ENCODE measurements at regions not wholly inside any gene's neighbourhood (a gene's known extent, or its start where the extent isn't known, plus 50 kb on each side); places are given as distances from the start of the nearest gene placed in this dataset.

DNA sequence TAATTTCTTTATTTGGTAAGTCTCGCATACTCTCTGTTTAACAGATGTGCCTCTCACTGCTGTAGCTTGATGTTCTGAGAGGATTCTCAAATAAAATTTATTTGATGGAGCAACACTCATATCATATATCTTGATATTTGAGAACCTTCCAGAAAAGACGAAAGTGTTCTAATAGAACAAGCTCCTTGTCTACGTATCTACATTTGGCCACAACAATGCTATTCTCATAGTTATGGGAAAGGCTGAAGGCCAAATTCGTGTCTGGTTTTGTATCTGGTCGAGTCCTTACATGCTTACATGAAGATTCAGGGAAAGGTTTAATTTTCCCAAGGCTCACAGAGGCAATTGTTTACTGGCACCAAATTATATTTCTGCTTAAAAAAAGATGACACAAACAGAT lies 186.7 kb upstream of the SLC38A2 start:
- no peak overlapping the region for H2BK15ac ChIP-seq (ENCODE audit: low read length)
- no peak overlapping the region for H2BK5ac ChIP-seq (ENCODE audit: low read depth, low read length)
- no peak for FAIRE-seq
- no peaks in the 10 kb centered on the region for H3K23me2 ChIP-seq (ENCODE audit: low read depth, low read length)
- H3K23ac ChIP-seq (ENCODE audit: insufficient read length): no peak overlapping the region
- no peaks in the 10 kb centered on the region for H3K79me1 ChIP-seq (ENCODE audit: low read depth, low read length)
- no peak overlapping the region for H3K18ac ChIP-seq (ENCODE audit: extremely low read depth, low read length)
- H4K5ac ChIP-seq (ENCODE audit: insufficient read length, low read depth, low read length): no peak overlapping the region
- H2BK120ac ChIP-seq (replicated peaks; ENCODE audit: low read depth, low read length): no peak overlapping the region
- H4K8ac ChIP-seq (ENCODE audit: extremely low read depth, insufficient read depth, low read length): no peak overlapping the region
- no peak overlapping the region for H3K56ac ChIP-seq (replicated peaks; ENCODE audit: insufficient read length, low read depth, low read length)
- H3K4ac ChIP-seq (replicated peaks; ENCODE audit: insufficient read length, low read depth, low read length): no peak overlapping the region
- H3K36me3 ChIP-seq (ENCODE audit: control insufficient read depth in 2 of 4, insufficient read depth in 4 of 4, low read length in 3 of 4): no peaks in the 10 kb centered on the region
- TF ChIP-seq SP4 (IDR thresholded peaks at IDR 0.05; ENCODE audit: low read length) (no peak), TAF1 (IDR thresholded peaks at IDR 0.05; ENCODE audit: low read depth, low read length) (no peak), SIX5 (IDR thresholded peaks at IDR 0.05; ENCODE audit: low read depth, low read length) (no peak), E2F6 (IDR thresholded peaks at IDR 0.05) (no peak), NRF1 (IDR thresholded peaks at IDR 0.05; ENCODE audit: low read depth, low read length) (no peak), CBX5 (IDR thresholded peaks at IDR 0.05; ENCODE audit: low read depth, low read length) (no peak), SAP30 (IDR thresholded peaks at IDR 0.05; ENCODE audit: insufficient read depth, insufficient replicate concordance, low read length) (no peak), CHD1 (IDR thresholded peaks at IDR 0.05; ENCODE audit: low read depth, low read length) (no peak), BACH1 (IDR thresholded peaks at IDR 0.05; ENCODE audit: low read length) (no peak), CBX8 (IDR thresholded peaks at IDR 0.05; ENCODE audit: borderline replicate concordance, low read depth, low read length) (no peak), CHD2 (IDR thresholded peaks at IDR 0.05; ENCODE audit: low read length) (no peak), CREB1 (IDR thresholded peaks at IDR 0.05) (no peak)
- TF ChIP-seq, protein P1, sequence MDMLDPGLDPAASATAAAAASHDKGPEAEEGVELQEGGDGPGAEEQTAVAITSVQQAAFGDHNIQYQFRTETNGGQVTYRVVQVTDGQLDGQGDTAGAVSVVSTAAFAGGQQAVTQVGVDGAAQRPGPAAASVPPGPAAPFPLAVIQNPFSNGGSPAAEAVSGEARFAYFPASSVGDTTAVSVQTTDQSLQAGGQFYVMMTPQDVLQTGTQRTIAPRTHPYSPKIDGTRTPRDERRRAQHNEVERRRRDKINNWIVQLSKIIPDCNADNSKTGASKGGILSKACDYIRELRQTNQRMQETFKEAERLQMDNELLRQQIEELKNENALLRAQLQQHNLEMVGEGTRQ (IDR thresholded peaks at IDR 0.05; ENCODE audit: low read length): no peak
- 91% methylated on average over 5 of the region's 5 CpGs; no CpG with 5 or more reads in 1 of the 2 experiments for WGBS, 2 experiments (ENCODE audit: extremely low coverage in 1 of 2, insufficient coverage in 1 of 2, insufficient read length in 1 of 2, insufficient replicate concordance in 2 of 2, low coverage in 1 of 2, low lambda C conversion rate in 2 of 2, missing lambda C conversion rate in 1 of 2)
- no peak overlapping the region for H2AFZ ChIP-seq (ENCODE audit: low read length)
- no peak overlapping the region for H3K9ac ChIP-seq (replicated peaks in 1 of 4; ENCODE audit: extremely low read depth in 1 of 4, low read depth in 3 of 4, low read length in 3 of 4)
- H3K4me2 ChIP-seq (ENCODE audit: insufficient read depth in 1 of 2, low read depth in 2 of 2, low read length in 2 of 2): no peak overlapping the region
- no peak overlapping the region for H2BK12ac ChIP-seq (ENCODE audit: low read depth, low read length)
- peaks cover 0 to 4% (median 3%) of the 10 kb centered on the region in 4 experiments; a peak in 3 of 7 replicates for H3K4me1 ChIP-seq (replicated peaks in 1 of 4; ENCODE audit: control insufficient read depth in 3 of 4, insufficient read depth in 4 of 4, low read length in 3 of 4)
- H3K14ac ChIP-seq (ENCODE audit: insufficient read length): no peak overlapping the region
- H3K79me2 ChIP-seq (ENCODE audit: control insufficient read depth in 1 of 2, insufficient read depth in 2 of 2, low read length in 2 of 2): no peaks in the 10 kb centered on the region
- no peaks in the 10 kb centered on the region for H3K27me3 ChIP-seq (replicated peaks in 1 of 4; ENCODE audit: control insufficient read depth in 3 of 4, extremely low read depth in 1 of 4, insufficient read depth in 3 of 4, low read length in 3 of 4)
- no peak overlapping the region for H2BK20ac ChIP-seq (ENCODE audit: low read length)
- no peak for DNase-seq (ENCODE audit: low read depth in 1 of 2, low spot score in 2 of 2)
- H3K27ac ChIP-seq (ENCODE audit: low read depth, low read length): no peak overlapping the region
- POLR2A ChIA-PET (ENCODE audit: partially characterized antibody): no interaction called here
- H3K4me3 ChIP-seq (ENCODE audit: extremely low read depth in 1 of 4, insufficient read depth in 2 of 4, low read depth in 3 of 4, low read length in 4 of 4): no peak overlapping the region
- H4K91ac ChIP-seq (replicated peaks; ENCODE audit: insufficient read length, low read length): no peak overlapping the region
- H2AK5ac ChIP-seq (ENCODE audit: low read depth, low read length): no peak overlapping the region
- H4K20me1 ChIP-seq (replicated peaks in 1 of 2; ENCODE audit: control insufficient read depth in 1 of 2, insufficient read depth in 2 of 2, low read length in 2 of 2): no peaks in the 10 kb centered on the region
- no peaks in the 10 kb centered on the region for H3K9me3 ChIP-seq (ENCODE audit: insufficient read depth in 2 of 2, low read depth in 1 of 2, low read length in 1 of 2)
- CTCF ChIA-PET (ENCODE audit: partially characterized antibody): no interaction called here
